Liver (tissue), 8 donors: ENCODE measurements at regions not wholly inside any gene's neighbourhood (a gene's known extent, or its start where the extent isn't known, plus 50 kb on each side); places are given as distances from the start of the nearest gene placed in this dataset.

Source experiments
- DNase-seq: peaks from one replicate; pipeline ENCODE4 v3.0.0-alpha.2; 2017; ENCODE audit warnings: low spot score
- H3K27ac ChIP-seq, 2 donors: one replicate each; pipeline ENCODE4 v1.7.0; 2013; ENCODE audit warnings: inconsistent platforms in 2 of 2, low read length in 2 of 2, control low read depth in 1 of 2, low read depth in 1 of 2, mild to moderate bottlenecking in 1 of 2
- H3K27me3 ChIP-seq, 4 donors: one replicate each; pipeline versions ENCODE4 v1.6.1 to v1.7.0; 2013; ENCODE audit warnings: low read length in 3 of 4, inconsistent platforms in 1 of 4, mild to moderate bottlenecking in 1 of 4, moderate library complexity in 1 of 4; ENCODE audit not compliant: control insufficient read depth in 4 of 4, insufficient read depth in 4 of 4
- H3K36me3 ChIP-seq, 4 donors: one replicate each; pipeline versions ENCODE4 v1.6.1 to v1.7.0; 2013; ENCODE audit warnings: low read length in 3 of 4, mild to moderate bottlenecking in 3 of 4, low read depth in 1 of 4, moderate library complexity in 1 of 4; ENCODE audit not compliant: control insufficient read depth in 4 of 4, insufficient read depth in 3 of 4
- H3K4me1 ChIP-seq, 4 donors: one replicate each; pipeline versions ENCODE4 v1.6.1 to v1.7.0; 2013; ENCODE audit warnings: low read length in 3 of 4, mild to moderate bottlenecking in 3 of 4, moderate library complexity in 1 of 4; ENCODE audit not compliant: control insufficient read depth in 4 of 4, insufficient read depth in 4 of 4
- H3K4me3 ChIP-seq, 3 donors: one replicate each; pipeline versions ENCODE4 v1.6.1 to v1.7.0; 2013; ENCODE audit warnings: low read length in 3 of 3, control low read depth in 1 of 3, low read depth in 1 of 3, mild to moderate bottlenecking in 1 of 3
- H3K9ac ChIP-seq, 2 donors: one replicate each; pipeline ENCODE4 v1.7.0; 2013; ENCODE audit warnings: low read length in 2 of 2, mild to moderate bottlenecking in 2 of 2, moderate library complexity in 2 of 2, control low read depth in 1 of 2, low read depth in 1 of 2
- H3K9me3 ChIP-seq, 4 donors: one replicate each; pipeline versions ENCODE4 v1.6.1 to v1.7.0; 2013; ENCODE audit warnings: low read length in 3 of 4; ENCODE audit not compliant: control insufficient read depth in 4 of 4
- ATF3 ChIP-seq: IDR thresholded peaks from 2 replicates; pipeline ENCODE4 v1.6.1; 2016; ENCODE audit warnings: antibody characterized with exemption
- CTCF ChIP-seq: fragments of 150-350 bp; IDR thresholded peaks from 2 replicates; pipeline ENCODE4 v1.5.1; 2017; ENCODE audit warnings: improper control_type of control experiment, low read depth, low read length; ENCODE audit not compliant: missing input control
- EGR1 ChIP-seq, 2 donors: IDR thresholded peaks; 2 replicates each; pipeline ENCODE4 v1.6.1; 2016 to 2018; ENCODE audit warnings: antibody characterized with exemption in 2 of 2, low read depth in 2 of 2
- FOXA1 ChIP-seq: IDR thresholded peaks from 2 replicates; pipeline ENCODE4 v1.6.1; 2016; ENCODE audit warnings: antibody characterized with exemption
- FOXA2 ChIP-seq: IDR thresholded peaks from 2 replicates; pipeline ENCODE4 v1.6.1; 2016; ENCODE audit warnings: antibody characterized with exemption
- GABPA ChIP-seq, 2 donors: IDR thresholded peaks in 1 of 2; conservative IDR thresholded peaks in 1 of 2; 2 replicates each; pipeline ENCODE4 v1.6.1; 2016; ENCODE audit warnings: antibody characterized with exemption in 2 of 2, mild to moderate bottlenecking in 1 of 2, moderate library complexity in 1 of 2
- HNF4A ChIP-seq, 2 donors: conservative IDR thresholded peaks; 2 replicates each; pipeline ENCODE4 v1.6.1; 2016; ENCODE audit warnings: antibody characterized with exemption in 2 of 2, mild to moderate bottlenecking in 2 of 2
- HNF4G ChIP-seq: IDR thresholded peaks from 2 replicates; pipeline ENCODE4 v1.6.1; 2016; ENCODE audit warnings: antibody characterized with exemption
- JUND ChIP-seq, 2 donors: IDR thresholded peaks; 2 replicates each; pipeline ENCODE4 v1.6.1; 2016; ENCODE audit warnings: antibody characterized with exemption in 2 of 2
- MAX ChIP-seq: IDR thresholded peaks from 2 replicates; pipeline ENCODE4 v1.6.1; 2016; ENCODE audit warnings: antibody characterized with exemption
- NR2F2 ChIP-seq: IDR thresholded peaks from 2 replicates; pipeline ENCODE4 v1.6.1; 2016; ENCODE audit warnings: antibody characterized with exemption
- REST ChIP-seq: IDR thresholded peaks from 2 replicates; pipeline ENCODE4 v1.6.1; 2016; ENCODE audit warnings: antibody characterized with exemption, mild to moderate bottlenecking
- RXRA ChIP-seq, 2 donors: IDR thresholded peaks; 2 replicates each; pipeline ENCODE4 v1.6.1; 2017 to 2018; ENCODE audit warnings: antibody characterized with exemption in 2 of 2, mild to moderate bottlenecking in 1 of 2
- SP1 ChIP-seq: IDR thresholded peaks from 2 replicates; pipeline ENCODE4 v1.6.1; 2018; ENCODE audit warnings: antibody characterized with exemption, mild to moderate bottlenecking
- TAF1 ChIP-seq: conservative IDR thresholded peaks from 2 replicates; pipeline ENCODE4 v1.6.1; 2016; ENCODE audit warnings: antibody characterized with exemption, mild to moderate bottlenecking
- YY1 ChIP-seq: IDR thresholded peaks from 2 replicates; pipeline ENCODE4 v1.6.1; 2016; ENCODE audit warnings: antibody characterized with exemption, mild to moderate bottlenecking
- ZBTB33 ChIP-seq: IDR thresholded peaks from 2 replicates; pipeline ENCODE4 v1.6.1; 2016; ENCODE audit warnings: antibody characterized with exemption
- WGBS: extraction: QIAGEN DNeasy Blood & Tissue Kit; methylation state at CpG from one replicate; pipeline ENCODE4 v1.1.7; 2013; 5-methylcytosine and 5-hydroxymethylcytosine counted together
- donor health status: healthy.
- donor health status: healthy.
- donor health status: healthy.
- donor health status: healthy.
- donor health status: healthy.

- WGBS: 64% methylated on average over 4 of the region's 4 CpGs
- no peaks in the 10 kb centered on the region for H3K36me3 ChIP-seq
- TF ChIP-seq REST (no peak), HNF4G (no peak), NR2F2 (no peak), CTCF (no peak), ATF3 (no peak), HNF4A (conservative IDR thresholded peaks at IDR 0.05) (no peak), EGR1 (IDR thresholded peaks at IDR 0.05; ENCODE audit: low read depth in 2 of 2) (no peak), YY1 (no peak), SP1 (no peak), TAF1 (no peak), MAX (no peak), FOXA1 (no peak), FOXA2 (no peak), GABPA (IDR thresholded peaks at IDR 0.05 in 1 of 2, conservative IDR thresholded peaks at IDR 0.05 in 1 of 2) (no peak), RXRA (IDR thresholded peaks at IDR 0.05) (no peak), JUND (IDR thresholded peaks at IDR 0.05) (no peak), ZBTB33 (no peak)
- no peak overlapping the region for H3K27ac ChIP-seq
- no peaks in the 10 kb centered on the region for H3K4me1 ChIP-seq
- no peak overlapping the region for H3K9ac ChIP-seq
- H3K4me3 ChIP-seq: no peak overlapping the region
- no peak for DNase-seq
- no peaks in the 10 kb centered on the region for H3K9me3 ChIP-seq
- H3K27me3 ChIP-seq: peaks cover 0 to 3% (median 0%) of the 10 kb centered on the region in 4 donors
Measured at GRCh38 chr18:56286775-56287325, 351.5 kb downstream of the TXNL1 start.
